Neuronal stem cell (in vitro differentiated cells): ENCODE measurements at regions not wholly inside any gene's neighbourhood (a gene's known extent, or its start where the extent isn't known, plus 50 kb on each side); places are given as distances from the start of the nearest gene placed in this dataset.
"Not testable (repeated sequence)": the region's sequence is repeated elsewhere in the genome, so short reads cannot be mapped to it uniquely, and the experiment has no call there.

ENCODE experiments used
- DNase-seq: peaks from one replicate; pipeline ENCODE4 v3.0.0-alpha.2; 2013; ENCODE audit warnings: low spot score
- H2AFZ ChIP-seq: one replicate; pipeline ENCODE4 v1.6.1; 2013; ENCODE audit warnings: mild to moderate bottlenecking, low read length, inconsistent platforms
- H2AK5ac ChIP-seq: 2 replicates; pipeline ENCODE4 v1.6.1; 2013; ENCODE audit warnings: low read depth, mild to moderate bottlenecking, inconsistent platforms, low read length, moderate library complexity, mixed read lengths
- H2BK120ac ChIP-seq: 2 replicates; pipeline ENCODE4 v1.6.1; 2013; ENCODE audit warnings: low read depth, mild to moderate bottlenecking, inconsistent platforms, low read length, moderate library complexity, mixed read lengths
- H2BK12ac ChIP-seq: one replicate; pipeline ENCODE4 v1.6.1; 2013; ENCODE audit warnings: low read length, inconsistent platforms
- H2BK15ac ChIP-seq: 2 replicates; pipeline ENCODE4 v1.6.1; 2013; ENCODE audit warnings: mild to moderate bottlenecking, low read length, inconsistent platforms, mixed read lengths
- H2BK5ac ChIP-seq: one replicate; pipeline ENCODE4 v1.6.1; 2013; ENCODE audit warnings: inconsistent platforms, mild to moderate bottlenecking, low read length, moderate library complexity
- H3K14ac ChIP-seq: one replicate; pipeline ENCODE4 v1.6.1; 2013; ENCODE audit warnings: low read length, inconsistent platforms
- H3K18ac ChIP-seq: 2 replicates; pipeline ENCODE4 v1.6.1; 2013; ENCODE audit warnings: low read length, inconsistent platforms
- H3K23ac ChIP-seq: 2 replicates; pipeline ENCODE4 v1.6.1; 2013; ENCODE audit warnings: low read depth, mild to moderate bottlenecking, mixed read lengths, low read length, inconsistent platforms; ENCODE audit not compliant: poor library complexity
- H3K27ac ChIP-seq: replicated peaks from 3 replicates; pipeline ENCODE4 v1.5.1; 2013; ENCODE audit warnings: low read length, inconsistent platforms
- H3K27me3 ChIP-seq, 3 experiments: 2 replicates each; pipeline ENCODE4 v1.6.1; 2013; ENCODE audit warnings: low read length in 3 of 3, mild to moderate bottlenecking in 2 of 3, inconsistent platforms in 1 of 3, low read depth in 1 of 3, mixed read lengths in 1 of 3, moderate library complexity in 1 of 3; ENCODE audit not compliant: control insufficient read depth in 3 of 3, insufficient read depth in 3 of 3
- H3K36me3 ChIP-seq, 2 donors: replicated peaks in 1 of 2; 2 replicates each; pipeline ENCODE4 v1.6.1; 2013; ENCODE audit warnings: low read length in 2 of 2; ENCODE audit not compliant: control insufficient read depth in 2 of 2, insufficient read depth in 2 of 2
- H3K4ac ChIP-seq: 2 replicates; pipeline ENCODE4 v1.6.1; 2013; ENCODE audit warnings: inconsistent platforms, mild to moderate bottlenecking, low read length, moderate library complexity
- H3K4me1 ChIP-seq, 2 donors: 1 replicate in 1 of 2; 2 replicates in 1 of 2; pipeline ENCODE4 v1.6.1; 2013; ENCODE audit warnings: low read length in 2 of 2, low read depth in 1 of 2; ENCODE audit not compliant: control insufficient read depth in 2 of 2, insufficient read depth in 1 of 2
- H3K4me2 ChIP-seq: one replicate; pipeline ENCODE4 v1.6.1; 2013; ENCODE audit warnings: mild to moderate bottlenecking, low read length, inconsistent platforms; ENCODE audit not compliant: insufficient read depth, poor library complexity, severe bottlenecking
- H3K4me3 ChIP-seq, 2 donors: 2 replicates each; pipeline ENCODE4 v1.5.1; 2013; ENCODE audit warnings: low read length in 2 of 2, mild to moderate bottlenecking in 2 of 2, inconsistent platforms in 1 of 2, moderate library complexity in 1 of 2
- H3K79me1 ChIP-seq: one replicate; pipeline ENCODE4 v1.6.1; 2013; ENCODE audit warnings: low read depth, mild to moderate bottlenecking, inconsistent platforms, low read length, moderate library complexity
- H3K9ac ChIP-seq: one replicate; pipeline ENCODE4 v1.6.1; 2013; ENCODE audit warnings: mild to moderate bottlenecking, low read depth, low read length, inconsistent platforms; ENCODE audit not compliant: poor library complexity
- H3K9me3 ChIP-seq, 2 donors: replicated peaks in 1 of 2; 2 replicates each; pipeline versions ENCODE3 to v1.6.1; 2013; ENCODE audit warnings: low read length in 2 of 2, mild to moderate bottlenecking in 2 of 2, inconsistent platforms in 1 of 2, low read depth in 1 of 2, mixed read lengths in 1 of 2, moderate library complexity in 1 of 2; ENCODE audit not compliant: control insufficient read depth in 2 of 2, insufficient read depth in 1 of 2
- H4K8ac ChIP-seq: one replicate; pipeline ENCODE4 v1.6.1; 2013; ENCODE audit warnings: low read depth, mild to moderate bottlenecking, inconsistent platforms, low read length, moderate library complexity
- H4K91ac ChIP-seq: one replicate; pipeline ENCODE4 v1.6.1; 2013; ENCODE audit warnings: low read length, low read depth, mild to moderate bottlenecking, inconsistent platforms; ENCODE audit not compliant: poor library complexity
- WGBS, 2 donors: extraction: QIAGEN DNeasy Blood & Tissue Kit; methylation state at CpG; one replicate each; pipeline ENCODE4 v1.1.7; 2013; ENCODE audit warnings: missing lambda C conversion rate in 2 of 2, mixed read lengths in 1 of 2; ENCODE audit not compliant: insufficient read length in 2 of 2, insufficient replicate concordance in 1 of 2; ENCODE audit errors: extremely low coverage in 2 of 2; 5-methylcytosine and 5-hydroxymethylcytosine counted together

- no peak overlapping the region for H3K27ac ChIP-seq
- no peak overlapping the region for H2BK15ac ChIP-seq
- WGBS, 2 donors, result no CpG with 5 or more reads among the region's 16 CpGs
- no peak overlapping the region for H2BK5ac ChIP-seq
- no peak overlapping the region for H3K9ac ChIP-seq
- no peak for DNase-seq
- H3K4me1 ChIP-seq, result no peaks in the 10 kb centered on the region
- H3K9me3 ChIP-seq, result no peaks in the 10 kb centered on the region
- H3K79me1 ChIP-seq, result no peaks in the 10 kb centered on the region
- H3K23ac ChIP-seq, result no peak overlapping the region
- H2AK5ac ChIP-seq, result no peak overlapping the region
- H3K14ac ChIP-seq, result no peak overlapping the region
- H3K18ac ChIP-seq, result no peak overlapping the region
- no peak overlapping the region for H4K91ac ChIP-seq
- no peak overlapping the region for H2AFZ ChIP-seq
- no peak overlapping the region for H3K4ac ChIP-seq
- no peak overlapping the region for H3K4me2 ChIP-seq
- no peak overlapping the region for H2BK120ac ChIP-seq
- H4K8ac ChIP-seq, result no peak overlapping the region
- H2BK12ac ChIP-seq, result no peak overlapping the region
- H3K4me3 ChIP-seq, result no peak overlapping the region
- H3K36me3 ChIP-seq, result no peaks in the 10 kb centered on the region
- no peaks in the 10 kb centered on the region for H3K27me3 ChIP-seq
These were observed 213.5 kb upstream of the IRF2BP2 start for GRCh38 chr1:234823191-234824176.

- WGBS, 2 donors, result no CpG with 5 or more reads among the region's 6 CpGs
- H3K36me3 ChIP-seq, result no peaks in the 10 kb centered on the region
- H4K8ac ChIP-seq, result no peak overlapping the region
- H3K27ac ChIP-seq, result no peak overlapping the region
- H3K4me2 ChIP-seq, result no peak overlapping the region
- no peak overlapping the region for H2AFZ ChIP-seq
- H2BK5ac ChIP-seq, result no peak overlapping the region
- no peak overlapping the region for H3K18ac ChIP-seq
- no peak overlapping the region for H2BK12ac ChIP-seq
- no peaks in the 10 kb centered on the region for H3K9me3 ChIP-seq
- no peak overlapping the region for H3K9ac ChIP-seq
- no peaks in the 10 kb centered on the region for H3K27me3 ChIP-seq
- H4K91ac ChIP-seq, result no peak overlapping the region
- no peaks in the 10 kb centered on the region for H3K4me1 ChIP-seq
- H3K14ac ChIP-seq, result no peak overlapping the region
- no peak overlapping the region for H3K23ac ChIP-seq
- H2AK5ac ChIP-seq, result no peak overlapping the region
- no peak overlapping the region for H3K4me3 ChIP-seq
- H3K4ac ChIP-seq, result no peak overlapping the region
- H2BK15ac ChIP-seq, result no peak overlapping the region
- H3K79me1 ChIP-seq, result no peaks in the 10 kb centered on the region
- DNase-seq, result no peak
- no peak overlapping the region for H2BK120ac ChIP-seq
These were observed 211.9 kb upstream of the IRF2BP2 start for GRCh38 chr1:234821840-234822239.

GRCh38 chr1:234820597-234820996, 210.6 kb upstream of the IRF2BP2 start:
- Histone ChIP-seq H3K27ac (no peak overlapping the region), H2BK12ac (no peak overlapping the region)
- WGBS, 2 donors, result no CpG with 5 or more reads among the region's 1 CpG

GRCh38 chr1:234819845-234820244, 209.9 kb upstream of the IRF2BP2 start:
- not testable (repeated sequence) for H3K27me3 ChIP-seq

More at GRCh38 chr1:234820597-234820996, 210.6 kb upstream of the IRF2BP2 start:
- H2AFZ ChIP-seq, result no peak overlapping the region
- no peak overlapping the region for H4K8ac ChIP-seq
- no peaks in the 10 kb centered on the region for H3K79me1 ChIP-seq
- no peak overlapping the region for H2AK5ac ChIP-seq
- H2BK15ac ChIP-seq, result no peak overlapping the region
- H2BK120ac ChIP-seq, result no peak overlapping the region
- H3K4me3 ChIP-seq, result no peak overlapping the region
- no peak overlapping the region for H3K14ac ChIP-seq
- no peaks in the 10 kb centered on the region for H3K4me1 ChIP-seq
- H3K4ac ChIP-seq, result no peak overlapping the region
- H3K18ac ChIP-seq, result no peak overlapping the region
- no peaks in the 10 kb centered on the region for H3K9me3 ChIP-seq
- H3K27me3 ChIP-seq, result no peaks in the 10 kb centered on the region
- no peak overlapping the region for H3K23ac ChIP-seq
- no peak overlapping the region for H4K91ac ChIP-seq
- no peak overlapping the region for H3K4me2 ChIP-seq
- no peaks in the 10 kb centered on the region for H3K36me3 ChIP-seq
- DNase-seq, result no peak
- no peak overlapping the region for H2BK5ac ChIP-seq
- no peak overlapping the region for H3K9ac ChIP-seq

More at GRCh38 chr1:234819845-234820244, 209.9 kb upstream of the IRF2BP2 start:
- not testable (repeated sequence) for H3K9me3 ChIP-seq, H3K4ac ChIP-seq, H2BK12ac ChIP-seq, H2BK120ac ChIP-seq, H3K4me2 ChIP-seq, H3K4me1 ChIP-seq, H3K4me3 ChIP-seq, H2AFZ ChIP-seq, H2BK5ac ChIP-seq, H4K8ac ChIP-seq, H3K23ac ChIP-seq, DNase-seq, H3K36me3 ChIP-seq, H2AK5ac ChIP-seq, H3K14ac ChIP-seq, H3K9ac ChIP-seq, H3K18ac ChIP-seq, H3K79me1 ChIP-seq, H2BK15ac ChIP-seq, H4K91ac ChIP-seq, H3K27ac ChIP-seq
- no CpG with 5 or more reads among the region's 7 CpGs for WGBS, 2 donors
